PC-9 (cell line): ENCODE measurements at regions not wholly inside any gene's neighbourhood (a gene's known extent, or its start where the extent isn't known, plus 50 kb on each side); places are given as distances from the start of the nearest gene placed in this dataset.

Experiments
- BruUV-seq: library from RNA; stranded (reverse); fragments of 400-500 nt; replicated peaks from 2 replicates; lab custom pipeline; 2021; lab: Mats Ljungman, UMichigan
- CTCF ChIA-PET: fragments of 300-600 bp; sonication (Branson Sonifier 250); formaldehyde crosslinking; loops from one replicate; lab custom pipeline; 2022; ENCODE audit warnings: antibody characterized with exemption; lab: Charles Lee
- POLR2A ChIA-PET: fragments of 300-600 bp; sonication (Branson Sonifier 250); formaldehyde crosslinking; loops from one replicate; lab custom pipeline; 2022; ENCODE audit warnings: antibody characterized with exemption; ENCODE audit not compliant: unreplicated experiment; lab: Charles Lee
- DNase-seq, 2 experiments: peaks; one replicate each; pipeline versions ENCODE4 v3.0.0 to v3.0.0-alpha.2; 2015 to 2022; ENCODE audit warnings: mixed read lengths in 1 of 2
- H2AFZ ChIP-seq: fragments of 200-600 bp; sonication (generic); 2 replicates; pipeline ENCODE4 v1.8.1; 2017; ENCODE audit warnings: antibody characterized with exemption
- H3F3A ChIP-seq: fragments of 200-600 bp; sonication (generic); 2 replicates; pipeline ENCODE4 v1.8.1; 2017; ENCODE audit warnings: antibody characterized with exemption, mild to moderate bottlenecking, low read depth; ENCODE audit not compliant: insufficient read depth
- H3K27ac ChIP-seq: fragments of 200-600 bp; sonication (generic); 2 replicates; pipeline ENCODE4 v1.6.1; 2016; ENCODE audit warnings: mixed run types
- H3K27me3 ChIP-seq: fragments of 200-600 bp; sonication (generic); 2 replicates; pipeline ENCODE4 v1.6.1; 2016; ENCODE audit warnings: low read depth, mixed run types; ENCODE audit not compliant: insufficient read depth
- H3K36me3 ChIP-seq: fragments of 200-600 bp; sonication (generic); 2 replicates; pipeline ENCODE4 v1.6.1; 2016; ENCODE audit warnings: low read depth, mixed run types
- H3K4me1 ChIP-seq: fragments of 200-600 bp; sonication (generic); replicated peaks from 2 replicates; pipeline ENCODE4 v1.6.1; 2016; ENCODE audit warnings: mixed run types; ENCODE audit not compliant: insufficient read depth
- H3K4me2 ChIP-seq: fragments of 200-600 bp; sonication (generic); 2 replicates; pipeline ENCODE4 v1.6.1; 2017; ENCODE audit warnings: mixed run types
- H3K4me3 ChIP-seq: fragments of 200-600 bp; sonication (generic); 2 replicates; pipeline ENCODE4 v1.6.1; 2016; ENCODE audit warnings: mixed run types
- H3K79me2 ChIP-seq: fragments of 200-600 bp; sonication (generic); 2 replicates; pipeline ENCODE4 v1.6.1; 2017; ENCODE audit warnings: low read depth, mixed run types
- H3K9me2 ChIP-seq: fragments of 200-600 bp; sonication (generic); 2 replicates; pipeline ENCODE4 v1.8.1; 2017; ENCODE audit warnings: mild to moderate bottlenecking; ENCODE audit not compliant: insufficient read depth
- H3K9me3 ChIP-seq: fragments of 200-600 bp; sonication (generic); 2 replicates; pipeline ENCODE4 v1.8.1; 2016; ENCODE audit warnings: low read depth; ENCODE audit not compliant: insufficient read depth
- H4K20me1 ChIP-seq: fragments of 200-600 bp; sonication (generic); 2 replicates; pipeline ENCODE4 v1.8.1; 2017; ENCODE audit not compliant: insufficient read depth
- EZH2 ChIP-seq: fragments of 200-600 bp; sonication (generic); IDR thresholded peaks from 2 replicates; pipeline ENCODE4 v1.8.0; 2017; ENCODE audit warnings: antibody characterized with exemption, low read depth
- intact Hi-C: fragments of 100-400 bp; cut with micrococcal nuclease; formaldehyde crosslinking; loops from one replicate; pipeline ENCODE4 v1.10.0; 2022; ENCODE audit not compliant: unreplicated experiment
- TF ChIP-seq, protein P1 (sequence below): fragments of 200-600 bp; sonication (generic); conservative IDR thresholded peaks from 2 replicates; pipeline ENCODE4 v1.6.1; 2017; ENCODE audit warnings: mixed run types, antibody characterized with exemption, mild to moderate bottlenecking, moderate library complexity

DNA sequence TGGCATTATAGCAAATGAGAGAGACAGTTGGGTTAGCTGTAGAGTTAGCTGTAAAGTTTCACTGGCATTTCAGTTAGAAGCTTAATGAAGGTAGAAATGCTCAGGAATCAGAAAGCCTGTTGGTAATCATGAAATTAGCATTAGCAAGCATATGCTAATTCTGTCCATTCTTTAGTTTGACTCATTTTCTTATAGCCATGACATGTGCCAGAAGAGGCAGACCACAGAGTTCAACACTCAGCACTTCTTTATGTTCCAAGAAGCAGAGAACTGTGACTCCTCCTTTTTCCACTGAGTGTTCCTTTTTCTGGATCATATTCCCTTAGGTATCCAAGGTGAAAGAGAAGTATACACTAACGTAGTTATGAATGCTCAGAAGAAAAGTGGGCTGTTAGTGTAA, 276.2 kb upstream of the SGO1 start:
- H2AFZ ChIP-seq = no peak overlapping the region
- H3K27ac ChIP-seq = no peak overlapping the region
- TF ChIP-seq, protein P1, sequence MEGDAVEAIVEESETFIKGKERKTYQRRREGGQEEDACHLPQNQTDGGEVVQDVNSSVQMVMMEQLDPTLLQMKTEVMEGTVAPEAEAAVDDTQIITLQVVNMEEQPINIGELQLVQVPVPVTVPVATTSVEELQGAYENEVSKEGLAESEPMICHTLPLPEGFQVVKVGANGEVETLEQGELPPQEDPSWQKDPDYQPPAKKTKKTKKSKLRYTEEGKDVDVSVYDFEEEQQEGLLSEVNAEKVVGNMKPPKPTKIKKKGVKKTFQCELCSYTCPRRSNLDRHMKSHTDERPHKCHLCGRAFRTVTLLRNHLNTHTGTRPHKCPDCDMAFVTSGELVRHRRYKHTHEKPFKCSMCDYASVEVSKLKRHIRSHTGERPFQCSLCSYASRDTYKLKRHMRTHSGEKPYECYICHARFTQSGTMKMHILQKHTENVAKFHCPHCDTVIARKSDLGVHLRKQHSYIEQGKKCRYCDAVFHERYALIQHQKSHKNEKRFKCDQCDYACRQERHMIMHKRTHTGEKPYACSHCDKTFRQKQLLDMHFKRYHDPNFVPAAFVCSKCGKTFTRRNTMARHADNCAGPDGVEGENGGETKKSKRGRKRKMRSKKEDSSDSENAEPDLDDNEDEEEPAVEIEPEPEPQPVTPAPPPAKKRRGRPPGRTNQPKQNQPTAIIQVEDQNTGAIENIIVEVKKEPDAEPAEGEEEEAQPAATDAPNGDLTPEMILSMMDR = no peak
- TF ChIP-seq EZH2 = no peak
- ChIA-PET CTCF (no interaction called here), POLR2A (no interaction called here)
- no TSS peak for BruUV-seq
- H3K9me3 ChIP-seq = no peaks in the 10 kb centered on the region
- H3K4me3 ChIP-seq = no peak overlapping the region
- intact Hi-C loops = no loop called here
- H3K9me2 ChIP-seq = no peaks in the 10 kb centered on the region
- H3K79me2 ChIP-seq = no peaks in the 10 kb centered on the region
- DNase-seq = no peak
- no peaks in the 10 kb centered on the region for H3F3A ChIP-seq
- H3K27me3 ChIP-seq = no peaks in the 10 kb centered on the region
- H3K36me3 ChIP-seq = no peaks in the 10 kb centered on the region
- H4K20me1 ChIP-seq = no peaks in the 10 kb centered on the region
- no peak overlapping the region for H3K4me2 ChIP-seq
- H3K4me1 ChIP-seq = no peaks in the 10 kb centered on the region

DNA sequence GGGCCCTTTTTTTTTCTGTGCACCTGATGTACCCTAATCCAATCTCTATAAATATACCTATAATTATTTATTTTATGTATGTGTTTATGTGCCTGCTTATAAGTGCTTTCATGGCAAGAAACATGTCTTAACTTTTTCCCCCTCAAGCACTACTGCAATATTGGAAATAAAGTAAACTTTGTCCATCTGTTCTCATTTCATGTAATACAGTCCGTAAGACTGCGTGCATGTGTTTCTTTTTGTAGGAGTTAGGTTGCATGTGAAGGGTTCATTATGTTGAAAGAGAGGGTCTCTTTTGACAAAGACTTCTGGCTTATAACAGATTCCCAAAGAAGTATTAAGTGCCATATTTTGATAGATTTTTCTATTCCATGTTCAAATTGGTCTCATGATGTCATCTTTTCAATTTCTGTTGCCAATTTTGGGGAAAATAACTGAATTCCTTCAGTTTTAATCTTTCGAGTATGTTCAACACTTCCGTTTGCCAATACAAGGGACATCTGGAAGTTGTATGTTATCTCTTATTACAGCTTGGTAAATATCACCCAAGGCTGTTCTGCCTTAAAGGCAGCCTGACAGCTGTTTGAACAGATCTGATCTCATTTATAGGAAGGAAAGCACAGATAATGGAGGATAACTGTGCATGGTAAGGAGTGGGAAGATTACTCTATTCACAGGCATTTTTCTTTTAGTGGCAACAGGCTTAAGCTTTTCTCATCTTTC, 273.1 kb upstream of the SGO1 start:
- no peaks in the 10 kb centered on the region for H4K20me1 ChIP-seq
- ChIA-PET CTCF (no interaction called here), POLR2A (no interaction called here)
- H2AFZ ChIP-seq = no peak overlapping the region
- H3F3A ChIP-seq = no peaks in the 10 kb centered on the region
- intact Hi-C loops = no loop called here
- no peaks in the 10 kb centered on the region for H3K4me1 ChIP-seq
- H3K4me2 ChIP-seq = no peak overlapping the region
- H3K79me2 ChIP-seq = no peaks in the 10 kb centered on the region
- H3K4me3 ChIP-seq = no peak overlapping the region
- no peaks in the 10 kb centered on the region for H3K9me3 ChIP-seq
- no TSS peak for BruUV-seq
- peaks cover 4% of the 10 kb centered on the region; the same call in 1 of the 2 replicates for H3K9me2 ChIP-seq
- DNase-seq = no peak
- TF ChIP-seq, protein P1 = no peak
- no peak for TF ChIP-seq EZH2
- no peaks in the 10 kb centered on the region for H3K27me3 ChIP-seq
- no peaks in the 10 kb centered on the region for H3K36me3 ChIP-seq
- H3K27ac ChIP-seq = no peak overlapping the region

DNA sequence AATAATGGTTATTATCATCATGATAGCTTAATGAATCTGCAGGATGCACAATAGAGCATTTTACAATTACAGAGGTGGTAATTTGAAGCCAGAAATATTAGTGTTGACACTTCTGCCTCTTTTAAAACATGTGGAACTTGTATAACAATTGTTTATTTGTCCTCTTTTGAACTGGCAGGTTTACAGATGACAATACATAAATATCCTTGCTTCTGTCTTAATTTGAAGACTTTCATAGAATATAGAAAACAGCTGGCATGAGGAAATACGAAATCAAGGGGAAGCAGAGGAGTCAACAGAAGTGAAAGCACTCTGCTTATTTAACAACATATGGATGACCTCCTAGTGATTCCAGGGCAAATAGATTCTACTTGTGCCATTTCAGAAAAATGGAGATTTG, 270.5 kb upstream of the SGO1 start:
- CTCF ChIA-PET = no interaction called here

More for the DNA sequence above, 270.5 kb upstream of the SGO1 start:
- H3K4me3 ChIP-seq = no peak overlapping the region
- BruUV-seq = no TSS peak
- H3K4me2 ChIP-seq = no peak overlapping the region
- no peaks in the 10 kb centered on the region for H3K4me1 ChIP-seq
- DNase-seq = no peak
- H3K9me3 ChIP-seq = no peaks in the 10 kb centered on the region
- H2AFZ ChIP-seq = no peak overlapping the region
- no peaks in the 10 kb centered on the region for H3K36me3 ChIP-seq
- POLR2A ChIA-PET = no interaction called here
- peaks cover 4% of the 10 kb centered on the region; the same call in 1 of the 2 replicates for H3K9me2 ChIP-seq
- no peak overlapping the region for H3K27ac ChIP-seq
- H3K27me3 ChIP-seq = no peaks in the 10 kb centered on the region
- intact Hi-C loops = no loop called here
- no peaks in the 10 kb centered on the region for H3F3A ChIP-seq
- no peaks in the 10 kb centered on the region for H4K20me1 ChIP-seq
- no peaks in the 10 kb centered on the region for H3K79me2 ChIP-seq
- no peak for TF ChIP-seq EZH2
- TF ChIP-seq, protein P1 = no peak
